Choroid plexus epithelial cell (primary cell): ENCODE measurements at regions not wholly inside any gene's neighbourhood (a gene's known extent, or its start where the extent isn't known, plus 50 kb on each side); places are given as distances from the start of the nearest gene placed in this dataset.

Experiments used
- DNase-seq: peaks from one replicate; pipeline ENCODE4 v3.0.0-alpha.2; 2010; ENCODE audit warnings: low read depth
- H3K4me3 ChIP-seq: 2 replicates; pipeline ENCODE4 v1.5.1; 2011; ENCODE audit warnings: low read depth, mild to moderate bottlenecking, control low read depth, low read length, moderate library complexity
- CTCF ChIP-seq: conservative IDR thresholded peaks from 2 replicates; pipeline ENCODE4 v1.5.1; 2011; ENCODE audit warnings: low read depth, mild to moderate bottlenecking, control low read depth, inconsistent platforms, low read length, moderate library complexity

DNA sequence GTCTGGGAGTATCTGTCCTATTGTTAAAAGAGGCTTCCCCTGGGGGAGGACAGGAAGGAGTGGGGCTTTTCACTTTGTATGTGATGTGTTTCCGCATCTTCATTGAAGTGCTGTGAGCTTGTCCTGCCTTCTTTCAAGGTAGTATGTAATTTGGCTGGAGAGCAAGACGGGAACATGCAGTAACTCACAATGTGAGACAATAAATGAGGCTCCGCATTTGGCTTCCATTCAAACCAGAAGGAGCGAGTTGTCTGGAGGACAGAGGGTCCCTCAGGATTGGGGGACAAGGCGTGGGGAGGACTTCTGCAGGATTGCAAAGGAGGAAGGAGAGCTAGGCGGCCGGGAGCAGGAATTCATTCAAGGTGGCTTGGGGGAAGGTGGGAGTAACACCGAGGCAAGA is 203.5 kb downstream of the RBFOX3 start:
- DNase-seq: no peak
- no peak overlapping the region for H3K4me3 ChIP-seq
- no peak for TF ChIP-seq CTCF

GRCh38 chr17:79406316-79406715 is 204.5 kb downstream of the RBFOX3 start:
- no peak for TF ChIP-seq CTCF
- no peak for DNase-seq

GRCh38 chr17:79405823-79406222 is 205.0 kb downstream of the RBFOX3 start:
- no peak overlapping the region for H3K4me3 ChIP-seq
- DNase-seq: no peak
- no peak for TF ChIP-seq CTCF

More at GRCh38 chr17:79406316-79406715, 204.5 kb downstream of the RBFOX3 start:
- no peak overlapping the region for H3K4me3 ChIP-seq

GRCh38 chr17:79404136-79404911 is 206.5 kb downstream of the RBFOX3 start:
- H3K4me3 ChIP-seq: no peak overlapping the region
- DNase-seq: no peak
- no peak for TF ChIP-seq CTCF

DNA sequence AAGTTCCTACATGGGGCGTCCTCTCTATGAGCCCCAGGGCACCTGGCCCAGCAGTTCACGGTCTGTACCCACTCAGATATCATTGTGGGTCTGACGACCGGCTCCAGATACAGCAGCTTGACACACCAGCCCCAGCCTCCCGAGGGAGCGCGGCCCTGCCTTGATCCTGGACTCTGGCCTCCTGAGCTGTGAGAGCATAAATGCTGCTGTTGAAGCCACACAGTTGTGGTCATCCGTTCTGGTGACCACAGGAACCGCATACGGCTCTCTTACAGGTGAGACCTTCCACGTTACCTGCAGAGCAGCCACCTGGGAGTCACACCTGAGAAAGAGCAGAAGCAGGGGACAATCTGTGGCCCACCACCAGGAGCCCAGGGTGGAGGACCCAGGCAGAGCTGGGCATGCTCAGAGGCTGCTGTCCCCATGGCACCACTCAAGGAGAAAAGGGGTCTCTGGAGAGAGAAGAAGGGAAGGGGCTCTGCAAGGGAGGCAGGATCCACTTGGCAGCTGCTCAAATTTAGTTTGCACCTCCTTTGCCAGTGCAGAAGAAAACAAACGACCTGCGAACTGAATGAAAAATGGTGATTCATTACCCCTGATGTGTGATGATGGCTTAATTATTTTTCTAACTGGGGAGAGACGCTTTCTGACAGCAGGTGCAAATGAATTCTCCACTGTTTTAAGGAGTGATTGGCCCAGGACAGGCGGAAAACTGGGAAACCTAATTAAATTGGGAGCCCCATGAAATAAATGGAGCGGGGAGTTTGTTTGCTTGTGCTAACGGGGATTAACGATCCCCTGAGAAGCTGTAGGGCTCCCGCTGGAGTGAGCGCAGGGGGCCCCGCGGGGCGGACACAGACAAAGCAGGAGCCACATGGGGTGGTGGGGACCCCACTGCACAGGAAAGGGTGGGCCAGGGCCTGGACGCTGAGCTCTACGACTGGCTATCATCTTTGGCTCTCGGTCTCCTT is 208.9 kb downstream of the RBFOX3 start:
- TF ChIP-seq CTCF: no peak
- DNase-seq: no peak
- H3K4me3 ChIP-seq: no peak overlapping the region

- no peak overlapping the region for H3K4me3 ChIP-seq
- peak; percentile 68 for DNase-seq
- peak; percentile 87 for TF ChIP-seq CTCF
Observed at GRCh38 chr17:79400989-79401703, 209.7 kb downstream of the RBFOX3 start.
